K562 (cell line): ENCODE measurements at regions not wholly inside any gene's neighbourhood (a gene's known extent, or its start where the extent isn't known, plus 50 kb on each side); places are given as distances from the start of the nearest gene placed in this dataset.

Experiments used
- EP400 ChIP-seq: fragments of 450-650 bp; IDR thresholded peaks from 2 replicates; pipeline ENCODE4 v1.6.1; 2017; ENCODE audit warnings: antibody characterized with exemption, mild to moderate bottlenecking, moderate library complexity
- ETV5 ChIP-seq: sonication (generic); formaldehyde crosslinking; IDR thresholded peaks from 2 replicates; pipeline ENCODE4 v1.4.0; 2020; ENCODE audit warnings: low read depth, mild to moderate bottlenecking, missing genetic modification reagents
- FOXA1 ChIP-seq: fragments of 450-650 bp; IDR thresholded peaks from 2 replicates; pipeline ENCODE4 v1.6.1; 2016; ENCODE audit warnings: mild to moderate bottlenecking, borderline replicate concordance
- L3MBTL2 ChIP-seq: fragments of 450-650 bp; IDR thresholded peaks from 2 replicates; pipeline ENCODE4 v1.6.1; 2016; ENCODE audit warnings: mild to moderate bottlenecking, moderate library complexity
- LEF1 ChIP-seq: fragments of 450-650 bp; IDR thresholded peaks from 2 replicates; pipeline ENCODE4 v1.6.1; 2016; ENCODE audit warnings: mild to moderate bottlenecking
- NR2F6 ChIP-seq: fragments of 450-650 bp; formaldehyde crosslinking; IDR thresholded peaks from 2 replicates; pipeline ENCODE4 v1.4.0; 2020; ENCODE audit warnings: mild to moderate bottlenecking
- PML ChIP-seq: IDR thresholded peaks from 2 replicates; pipeline ENCODE4 v1.6.1; 2012; ENCODE audit warnings: low read length, inconsistent platforms
- PRDM10 ChIP-seq: fragments of 450-650 bp; IDR thresholded peaks from 2 replicates; pipeline ENCODE4 v1.6.1; 2018; ENCODE audit not compliant: partially characterized antibody
- SMAD3 ChIP-seq: fragments of 450-650 bp; formaldehyde crosslinking; conservative IDR thresholded peaks from 2 replicates; pipeline ENCODE4 v1.4.0; 2020; ENCODE audit warnings: mild to moderate bottlenecking
- ZNF212 ChIP-seq: fragments of 450-650 bp; formaldehyde crosslinking; IDR thresholded peaks from 2 replicates; pipeline ENCODE4 v1.4.0; 2020; ENCODE audit warnings: mild to moderate bottlenecking
- ZNF644 ChIP-seq: fragments of 200-800 bp; sonication (Bioruptor generic); IDR thresholded peaks from 2 replicates; pipeline ENCODE4 v1.6.1; 2016; ENCODE audit warnings: low read depth, missing genetic modification characterization, missing compliant biosample characterization
- ZNF655 ChIP-seq: fragments of 250-450 bp; sonication (Bioruptor Pico); IDR thresholded peaks from 2 replicates; pipeline ENCODE4 v1.5.0; 2021
- ZSCAN32 ChIP-seq: fragments of 450-650 bp; formaldehyde crosslinking; IDR thresholded peaks from 2 replicates; pipeline ENCODE4 v1.4.0; 2020; ENCODE audit warnings: mild to moderate bottlenecking, moderate library complexity
- TF ChIP-seq, protein P1 (sequence below): fragments of 450-650 bp; IDR thresholded peaks from 2 replicates; pipeline ENCODE4 v1.6.1; 2016; ENCODE audit warnings: mild to moderate bottlenecking, moderate library complexity

GRCh38 chr18:79601234-79601633, 78.4 kb upstream of the CTDP1 start (continued):
- TF ChIP-seq, protein P1, sequence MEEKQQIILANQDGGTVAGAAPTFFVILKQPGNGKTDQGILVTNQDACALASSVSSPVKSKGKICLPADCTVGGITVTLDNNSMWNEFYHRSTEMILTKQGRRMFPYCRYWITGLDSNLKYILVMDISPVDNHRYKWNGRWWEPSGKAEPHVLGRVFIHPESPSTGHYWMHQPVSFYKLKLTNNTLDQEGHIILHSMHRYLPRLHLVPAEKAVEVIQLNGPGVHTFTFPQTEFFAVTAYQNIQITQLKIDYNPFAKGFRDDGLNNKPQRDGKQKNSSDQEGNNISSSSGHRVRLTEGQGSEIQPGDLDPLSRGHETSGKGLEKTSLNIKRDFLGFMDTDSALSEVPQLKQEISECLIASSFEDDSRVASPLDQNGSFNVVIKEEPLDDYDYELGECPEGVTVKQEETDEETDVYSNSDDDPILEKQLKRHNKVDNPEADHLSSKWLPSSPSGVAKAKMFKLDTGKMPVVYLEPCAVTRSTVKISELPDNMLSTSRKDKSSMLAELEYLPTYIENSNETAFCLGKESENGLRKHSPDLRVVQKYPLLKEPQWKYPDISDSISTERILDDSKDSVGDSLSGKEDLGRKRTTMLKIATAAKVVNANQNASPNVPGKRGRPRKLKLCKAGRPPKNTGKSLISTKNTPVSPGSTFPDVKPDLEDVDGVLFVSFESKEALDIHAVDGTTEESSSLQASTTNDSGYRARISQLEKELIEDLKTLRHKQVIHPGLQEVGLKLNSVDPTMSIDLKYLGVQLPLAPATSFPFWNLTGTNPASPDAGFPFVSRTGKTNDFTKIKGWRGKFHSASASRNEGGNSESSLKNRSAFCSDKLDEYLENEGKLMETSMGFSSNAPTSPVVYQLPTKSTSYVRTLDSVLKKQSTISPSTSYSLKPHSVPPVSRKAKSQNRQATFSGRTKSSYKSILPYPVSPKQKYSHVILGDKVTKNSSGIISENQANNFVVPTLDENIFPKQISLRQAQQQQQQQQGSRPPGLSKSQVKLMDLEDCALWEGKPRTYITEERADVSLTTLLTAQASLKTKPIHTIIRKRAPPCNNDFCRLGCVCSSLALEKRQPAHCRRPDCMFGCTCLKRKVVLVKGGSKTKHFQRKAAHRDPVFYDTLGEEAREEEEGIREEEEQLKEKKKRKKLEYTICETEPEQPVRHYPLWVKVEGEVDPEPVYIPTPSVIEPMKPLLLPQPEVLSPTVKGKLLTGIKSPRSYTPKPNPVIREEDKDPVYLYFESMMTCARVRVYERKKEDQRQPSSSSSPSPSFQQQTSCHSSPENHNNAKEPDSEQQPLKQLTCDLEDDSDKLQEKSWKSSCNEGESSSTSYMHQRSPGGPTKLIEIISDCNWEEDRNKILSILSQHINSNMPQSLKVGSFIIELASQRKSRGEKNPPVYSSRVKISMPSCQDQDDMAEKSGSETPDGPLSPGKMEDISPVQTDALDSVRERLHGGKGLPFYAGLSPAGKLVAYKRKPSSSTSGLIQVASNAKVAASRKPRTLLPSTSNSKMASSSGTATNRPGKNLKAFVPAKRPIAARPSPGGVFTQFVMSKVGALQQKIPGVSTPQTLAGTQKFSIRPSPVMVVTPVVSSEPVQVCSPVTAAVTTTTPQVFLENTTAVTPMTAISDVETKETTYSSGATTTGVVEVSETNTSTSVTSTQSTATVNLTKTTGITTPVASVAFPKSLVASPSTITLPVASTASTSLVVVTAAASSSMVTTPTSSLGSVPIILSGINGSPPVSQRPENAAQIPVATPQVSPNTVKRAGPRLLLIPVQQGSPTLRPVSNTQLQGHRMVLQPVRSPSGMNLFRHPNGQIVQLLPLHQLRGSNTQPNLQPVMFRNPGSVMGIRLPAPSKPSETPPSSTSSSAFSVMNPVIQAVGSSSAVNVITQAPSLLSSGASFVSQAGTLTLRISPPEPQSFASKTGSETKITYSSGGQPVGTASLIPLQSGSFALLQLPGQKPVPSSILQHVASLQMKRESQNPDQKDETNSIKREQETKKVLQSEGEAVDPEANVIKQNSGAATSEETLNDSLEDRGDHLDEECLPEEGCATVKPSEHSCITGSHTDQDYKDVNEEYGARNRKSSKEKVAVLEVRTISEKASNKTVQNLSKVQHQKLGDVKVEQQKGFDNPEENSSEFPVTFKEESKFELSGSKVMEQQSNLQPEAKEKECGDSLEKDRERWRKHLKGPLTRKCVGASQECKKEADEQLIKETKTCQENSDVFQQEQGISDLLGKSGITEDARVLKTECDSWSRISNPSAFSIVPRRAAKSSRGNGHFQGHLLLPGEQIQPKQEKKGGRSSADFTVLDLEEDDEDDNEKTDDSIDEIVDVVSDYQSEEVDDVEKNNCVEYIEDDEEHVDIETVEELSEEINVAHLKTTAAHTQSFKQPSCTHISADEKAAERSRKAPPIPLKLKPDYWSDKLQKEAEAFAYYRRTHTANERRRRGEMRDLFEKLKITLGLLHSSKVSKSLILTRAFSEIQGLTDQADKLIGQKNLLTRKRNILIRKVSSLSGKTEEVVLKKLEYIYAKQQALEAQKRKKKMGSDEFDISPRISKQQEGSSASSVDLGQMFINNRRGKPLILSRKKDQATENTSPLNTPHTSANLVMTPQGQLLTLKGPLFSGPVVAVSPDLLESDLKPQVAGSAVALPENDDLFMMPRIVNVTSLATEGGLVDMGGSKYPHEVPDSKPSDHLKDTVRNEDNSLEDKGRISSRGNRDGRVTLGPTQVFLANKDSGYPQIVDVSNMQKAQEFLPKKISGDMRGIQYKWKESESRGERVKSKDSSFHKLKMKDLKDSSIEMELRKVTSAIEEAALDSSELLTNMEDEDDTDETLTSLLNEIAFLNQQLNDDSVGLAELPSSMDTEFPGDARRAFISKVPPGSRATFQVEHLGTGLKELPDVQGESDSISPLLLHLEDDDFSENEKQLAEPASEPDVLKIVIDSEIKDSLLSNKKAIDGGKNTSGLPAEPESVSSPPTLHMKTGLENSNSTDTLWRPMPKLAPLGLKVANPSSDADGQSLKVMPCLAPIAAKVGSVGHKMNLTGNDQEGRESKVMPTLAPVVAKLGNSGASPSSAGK, result peak; percentile 28; the same call in 1 of the 2 replicates
- 0 out of 2 replicates have a peak, but pooled peaks have one; percentile 26 for TF ChIP-seq EP400
- peak; percentile 98 for TF ChIP-seq LEF1
- TF ChIP-seq ZNF655 (CRISPR knock-in tag), result no peak
- 0 out of 2 replicates have a peak, but pooled peaks have one; percentile 63 for TF ChIP-seq ZNF644 (tag)
- 0 out of 2 replicates have a peak, but pooled peaks have one; percentile 36 for TF ChIP-seq SMAD3 (CRISPR knock-in tag)
- no peak for TF ChIP-seq PRDM10
- peak; percentile 61 for TF ChIP-seq L3MBTL2
- TF ChIP-seq ETV5 (CRISPR knock-in tag), result 0 out of 2 replicates have a peak, but pooled peaks have one; percentile 22
- TF ChIP-seq ZNF212 (CRISPR knock-in tag), result no peak
- peak; percentile 95 for TF ChIP-seq PML
- TF ChIP-seq FOXA1, result no peak
- no peak for TF ChIP-seq NR2F6 (CRISPR knock-in tag)
- no peak for TF ChIP-seq ZSCAN32 (CRISPR knock-in tag)
